Keratinocyte (primary cell): ENCODE measurements at regions not wholly inside any gene's neighbourhood (a gene's known extent, or its start where the extent isn't known, plus 50 kb on each side); places are given as distances from the start of the nearest gene placed in this dataset.

Experiments
- DNase-seq: peaks from one replicate; pipeline ENCODE4 v3.0.0-alpha.2; 2011; ENCODE audit warnings: low read depth, missing footprints, low spot score
- FAIRE-seq: peaks from 2 replicates; lab custom pipeline; 2011; peaks lifted over from hg19 to GRCh38; lab: Jason Lieb, UNC
- H2AFZ ChIP-seq: 2 replicates; pipeline ENCODE4 v1.6.0; 2012; ENCODE audit warnings: low read length, control low read depth, inconsistent platforms; ENCODE audit not compliant: control insufficient read depth
- H3K27ac ChIP-seq: 2 replicates; pipeline ENCODE4 v1.5.1; 2011; ENCODE audit warnings: low read length; ENCODE audit not compliant: control insufficient read depth, insufficient read depth
- H3K27me3 ChIP-seq: 3 replicates; pipeline ENCODE4 v1.6.0; 2011; ENCODE audit warnings: low read length; ENCODE audit not compliant: control insufficient read depth, insufficient read depth; ENCODE audit errors: extremely low read depth
- H3K36me3 ChIP-seq, 2 experiments: 2 replicates in 1 of 2; 3 replicates in 1 of 2; pipeline ENCODE4 v1.5.1; 2011; ENCODE audit warnings: low read length in 2 of 2, mild to moderate bottlenecking in 1 of 2; ENCODE audit not compliant: control insufficient read depth in 2 of 2, insufficient read depth in 2 of 2; ENCODE audit errors: extremely low read depth in 1 of 2
- H3K4me1 ChIP-seq: 3 replicates; pipeline ENCODE4 v1.5.1; 2011; ENCODE audit warnings: low read length; ENCODE audit not compliant: control insufficient read depth, insufficient read depth; ENCODE audit errors: extremely low read depth
- H3K4me2 ChIP-seq: 3 replicates; pipeline ENCODE4 v1.6.0; 2011; ENCODE audit warnings: low read depth, low read length; ENCODE audit not compliant: control insufficient read depth, insufficient read depth; ENCODE audit errors: extremely low read depth
- H3K4me3 ChIP-seq, 3 experiments: fragments of 200-600 bp in 1 of 3; sonication (generic) in 1 of 3; 2 replicates in 2 of 3; 3 replicates in 1 of 3; pipeline ENCODE4 v1.5.1; 2011 to 2016; ENCODE audit warnings: low read length in 3 of 3, mild to moderate bottlenecking in 3 of 3, control low read depth in 2 of 3, inconsistent platforms in 1 of 3, low read depth in 1 of 3, mixed read lengths in 1 of 3, mixed run types in 1 of 3, moderate library complexity in 1 of 3; ENCODE audit not compliant: control insufficient read depth in 2 of 3, insufficient read depth in 2 of 3; ENCODE audit errors: extremely low read depth in 1 of 3
- H3K79me2 ChIP-seq: 2 replicates; pipeline ENCODE4 v1.6.0; 2012; ENCODE audit warnings: low read length; ENCODE audit not compliant: control insufficient read depth, insufficient read depth
- H3K9ac ChIP-seq: 3 replicates; pipeline ENCODE4 v1.6.0; 2011; ENCODE audit warnings: low read length; ENCODE audit not compliant: control insufficient read depth, insufficient read depth; ENCODE audit errors: extremely low read depth
- H3K9me1 ChIP-seq: 3 replicates; pipeline ENCODE4 v1.6.0; 2011; ENCODE audit warnings: low read length; ENCODE audit not compliant: control insufficient read depth, insufficient read depth; ENCODE audit errors: extremely low read depth
- H3K9me3 ChIP-seq: 2 replicates; pipeline ENCODE4 v1.5.1; 2012; ENCODE audit warnings: low read depth, low read length; ENCODE audit not compliant: control insufficient read depth
- H4K20me1 ChIP-seq: 3 replicates; pipeline ENCODE4 v1.6.0; 2011; ENCODE audit warnings: low read length; ENCODE audit not compliant: control insufficient read depth, insufficient read depth; ENCODE audit errors: extremely low read depth
- CTCF ChIP-seq, 3 experiments: IDR thresholded peaks in 1 of 3; conservative IDR thresholded peaks in 1 of 3; optimal IDR thresholded peaks in 1 of 3; 2 replicates in 2 of 3; 3 replicates in 1 of 3; pipeline versions ENCODE3 to v1.5.1; 2011; ENCODE audit warnings: low read length in 3 of 3, mild to moderate bottlenecking in 3 of 3, moderate library complexity in 2 of 3, control low read depth in 1 of 3, inconsistent platforms in 1 of 3; ENCODE audit not compliant: insufficient read depth in 2 of 3; ENCODE audit errors: extremely low read depth in 1 of 3
- EZH2 ChIP-seq: IDR thresholded peaks from one replicate; pipeline ENCODE4 v1.6.1; 2012; ENCODE audit warnings: inconsistent platforms, mild to moderate bottlenecking, low read length, moderate library complexity
- dilution Hi-C: fragments of 300-500 bp; cut with MboI; formaldehyde crosslinking; loops from one replicate; pipeline ENCODE4 v1.7.0; 2020; ENCODE audit warnings: low sequenced_read_pairs; ENCODE audit not compliant: extremely low pct_ligation_motif_present

DNA sequence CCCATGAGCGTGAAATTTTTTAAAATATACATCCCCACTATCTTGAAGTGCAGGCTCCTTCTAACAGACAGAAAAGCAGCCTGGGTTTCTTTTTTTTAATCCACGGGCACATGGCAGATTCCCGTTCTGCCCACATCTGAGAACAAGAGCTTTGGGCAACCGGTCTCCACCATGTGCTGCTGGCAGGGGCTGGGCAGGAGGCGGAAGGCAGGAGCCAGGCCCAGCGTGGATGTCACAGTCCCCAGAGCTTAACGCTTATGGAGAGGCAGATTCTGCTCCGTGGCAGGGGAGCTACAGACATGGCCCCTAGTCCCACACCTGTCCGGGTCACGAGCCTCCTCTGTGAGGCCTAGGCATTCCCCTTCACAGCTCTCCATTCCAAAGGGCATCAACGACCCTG is 503.0 kb upstream of the MYT1L start:
- H3K27me3 ChIP-seq, result no peaks in the 10 kb centered on the region
- H3K27ac ChIP-seq, result no peak overlapping the region
- no peak overlapping the region for H3K9ac ChIP-seq
- DNase-seq (no peak), FAIRE-seq (no peak)
- no peaks in the 10 kb centered on the region for H3K9me3 ChIP-seq
- dilution Hi-C loops, result no loop called here
- TF ChIP-seq EZH2, result no peak
- H3K4me2 ChIP-seq, result no peak overlapping the region
- H2AFZ ChIP-seq, result no peak overlapping the region
- no peaks in the 10 kb centered on the region for H4K20me1 ChIP-seq
- no peaks in the 10 kb centered on the region for H3K4me1 ChIP-seq
- H3K9me1 ChIP-seq, result no peaks in the 10 kb centered on the region
- H3K4me3 ChIP-seq, result no peak overlapping the region
- no peaks in the 10 kb centered on the region for H3K36me3 ChIP-seq
- H3K79me2 ChIP-seq, result no peaks in the 10 kb centered on the region

- H3K36me3 ChIP-seq, result no peaks in the 10 kb centered on the region
- H3K79me2 ChIP-seq, result no peaks in the 10 kb centered on the region
- no peak overlapping the region for H3K27ac ChIP-seq
- no peak overlapping the region for H3K4me3 ChIP-seq
- no peak overlapping the region for H3K9ac ChIP-seq
- H3K4me2 ChIP-seq, result no peak overlapping the region
- no peak for TF ChIP-seq EZH2
- TF ChIP-seq CTCF (optimal IDR thresholded peaks at IDR 0.05 in 1 of 3, IDR thresholded peaks at IDR 0.05 in 1 of 3, conservative IDR thresholded peaks at IDR 0.05 in 1 of 3; ENCODE audit: extremely low read depth in 1 of 3, insufficient read depth in 2 of 3, low read length in 3 of 3), result no peak
- H3K27me3 ChIP-seq, result no peaks in the 10 kb centered on the region
- dilution Hi-C loops, result no loop called here
- no peaks in the 10 kb centered on the region for H3K9me1 ChIP-seq
- DNase-seq (no peak), FAIRE-seq (no peak)
- no peaks in the 10 kb centered on the region for H4K20me1 ChIP-seq
- H3K9me3 ChIP-seq, result no peaks in the 10 kb centered on the region
- H3K4me1 ChIP-seq, result no peaks in the 10 kb centered on the region
- no peak overlapping the region for H2AFZ ChIP-seq
These were observed 501.6 kb upstream of the MYT1L start for GRCh38 chr2:2832657-2833056.

DNA sequence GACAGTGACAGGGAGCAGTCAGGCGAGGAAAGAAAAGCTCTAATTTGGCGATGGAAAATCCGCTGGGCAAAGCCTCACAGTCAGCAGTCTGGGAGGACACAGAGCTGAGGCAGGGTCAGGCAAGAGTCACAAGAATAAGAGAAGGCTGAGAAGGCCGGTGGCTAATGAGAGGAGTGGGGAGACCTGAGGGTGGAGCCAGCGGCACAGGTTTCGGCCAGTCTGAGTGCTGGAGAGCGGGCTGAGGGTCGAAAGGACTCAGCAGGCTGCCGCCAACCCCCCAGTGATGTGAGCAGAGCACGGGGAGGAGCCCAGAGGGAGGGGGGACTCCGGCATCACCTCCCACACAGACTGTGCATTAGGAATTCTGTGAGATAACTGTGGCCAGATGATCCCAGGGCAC is 500.6 kb upstream of the MYT1L start:
- H3K27ac ChIP-seq, result no peak overlapping the region
- no peaks in the 10 kb centered on the region for H3K79me2 ChIP-seq
- TF ChIP-seq EZH2 (no peak), CTCF (optimal IDR thresholded peaks at IDR 0.05 in 1 of 3, IDR thresholded peaks at IDR 0.05 in 1 of 3, conservative IDR thresholded peaks at IDR 0.05 in 1 of 3; ENCODE audit: extremely low read depth in 1 of 3, insufficient read depth in 2 of 3, low read length in 3 of 3) (no peak)
- DNase-seq (no peak), FAIRE-seq (no peak)
- H3K27me3 ChIP-seq, result no peaks in the 10 kb centered on the region
- no peaks in the 10 kb centered on the region for H3K9me1 ChIP-seq
- no peaks in the 10 kb centered on the region for H3K9me3 ChIP-seq
- no peaks in the 10 kb centered on the region for H3K36me3 ChIP-seq
- H2AFZ ChIP-seq, result no peak overlapping the region
- dilution Hi-C loops, result no loop called here
- no peak overlapping the region for H3K4me3 ChIP-seq
- H3K4me2 ChIP-seq, result no peak overlapping the region
- H3K4me1 ChIP-seq, result no peaks in the 10 kb centered on the region
- H4K20me1 ChIP-seq, result no peaks in the 10 kb centered on the region
- no peak overlapping the region for H3K9ac ChIP-seq
